T-cell (primary cell): ENCODE measurements at regions not wholly inside any gene's neighbourhood (a gene's known extent, or its start where the extent isn't known, plus 50 kb on each side); places are given as distances from the start of the nearest gene placed in this dataset.

Source experiments
- ATAC-seq, 4 experiments: fragments of 200-7000 bp in 3 of 4; fragments of 150-1000 bp in 1 of 4; cut with Tn5 transposase; replicated peaks in 1 of 4; 1 replicate in 3 of 4; 2 replicates in 1 of 4; pipeline ENCODE4 v1.10.0; 2021; ENCODE audit warnings: moderate library complexity in 3 of 4, mild to moderate bottlenecking in 2 of 4, moderate number of reproducible peaks in 1 of 4
- CTCF ChIA-PET, 2 donors: fragments of 300-600 bp; sonication (Branson Sonifier 250); formaldehyde crosslinking; loops; one replicate each; lab custom pipeline; 2022; ENCODE audit warnings: antibody characterized with exemption in 2 of 2; lab: Charles Lee
- POLR2A ChIA-PET, 2 donors: fragments of 300-600 bp; sonication (Branson Sonifier 250); formaldehyde crosslinking; loops; one replicate each; lab custom pipeline; 2022; ENCODE audit warnings: antibody characterized with exemption in 2 of 2; lab: Charles Lee
- DNase-seq, 35 experiments: peaks; one replicate each; pipeline versions ENCODE4 v3.0.0 to v3.0.0-alpha.2; 2013 to 2023
- H3K27ac ChIP-seq: one replicate; pipeline ENCODE4 v1.5.1; 2013; ENCODE audit warnings: low read length
- H3K27me3 ChIP-seq, 2 experiments: replicated peaks in 1 of 2; 1 replicate in 1 of 2; 2 replicates in 1 of 2; pipeline versions ENCODE4 v1.6.1 to v1.7.0; 2013; ENCODE audit warnings: low read length in 1 of 2, mixed read lengths in 1 of 2; ENCODE audit not compliant: control insufficient read depth in 2 of 2, insufficient read depth in 2 of 2; ENCODE audit errors: extremely low read depth in 1 of 2
- H3K36me3 ChIP-seq, 2 donors: 1 replicate in 1 of 2; 2 replicates in 1 of 2; pipeline versions ENCODE4 v1.6.1 to v1.7.0; 2013; ENCODE audit warnings: low read length in 1 of 2; ENCODE audit not compliant: control insufficient read depth in 2 of 2, insufficient read depth in 1 of 2; ENCODE audit errors: extremely low read depth in 1 of 2
- H3K4me1 ChIP-seq, 2 experiments: 1 replicate in 1 of 2; 2 replicates in 1 of 2; pipeline versions ENCODE4 v1.6.1 to v1.7.0; 2013; ENCODE audit warnings: low read length in 2 of 2, mixed read lengths in 1 of 2; ENCODE audit not compliant: insufficient read depth in 2 of 2, control insufficient read depth in 1 of 2; ENCODE audit errors: extremely low read depth in 1 of 2
- H3K4me3 ChIP-seq, 2 donors: 1 replicate in 1 of 2; 2 replicates in 1 of 2; pipeline versions ENCODE4 v1.5.1 to v1.7.0; 2013; ENCODE audit warnings: mild to moderate bottlenecking in 2 of 2, low read length in 1 of 2, moderate library complexity in 1 of 2; ENCODE audit not compliant: control insufficient read depth in 1 of 2; ENCODE audit errors: extremely low read depth in 1 of 2
- H3K9me3 ChIP-seq: 2 replicates; pipeline ENCODE4 v1.7.0; 2013
- H3K27ac Mint-ChIP-seq, 2 donors: one replicate each; pipeline ENCODE4 v1.8.0; 2020 to 2021; ENCODE audit warnings: mild to moderate bottlenecking in 2 of 2, mixed read lengths in 2 of 2
- H3K27me3 Mint-ChIP-seq, 2 donors: one replicate each; pipeline ENCODE4 v1.8.0; 2021 to 2022; ENCODE audit warnings: mixed read lengths in 2 of 2
- H3K36me3 Mint-ChIP-seq: one replicate; pipeline ENCODE4 v1.8.0; 2021; ENCODE audit warnings: mixed read lengths
- H3K4me1 Mint-ChIP-seq, 3 donors: one replicate each; pipeline ENCODE4 v1.8.0; 2020 to 2022; ENCODE audit warnings: mixed read lengths in 3 of 3, mild to moderate bottlenecking in 1 of 3
- H3K4me3 Mint-ChIP-seq, 3 donors: one replicate each; pipeline ENCODE4 v1.8.0; 2020 to 2022; ENCODE audit warnings: mild to moderate bottlenecking in 3 of 3, mixed read lengths in 3 of 3, moderate library complexity in 3 of 3
- H3K9me3 Mint-ChIP-seq, 3 donors: one replicate each; pipeline ENCODE4 v1.8.0; 2020 to 2022; ENCODE audit warnings: mixed read lengths in 3 of 3
- WGBS: methylation state at CpG from one replicate; pipeline ENCODE4 v1.1.5; 2013; ENCODE audit warnings: missing lambda C conversion rate; ENCODE audit not compliant: insufficient coverage; 5-methylcytosine and 5-hydroxymethylcytosine counted together

GRCh38 chr7:33762911-33763306, 142.4 kb upstream of the BMPER start:
- no CpG with 5 or more reads among the region's 3 CpGs for WGBS
- CTCF ChIA-PET: no interaction called here
- no peaks in the 10 kb centered on the region for H3K4me1 Mint-ChIP-seq
- no peaks in the 10 kb centered on the region for H3K36me3 Mint-ChIP-seq
- H3K27me3 Mint-ChIP-seq: no peaks in the 10 kb centered on the region
- no peak for ATAC-seq
- no peak overlapping the region for H3K4me3 ChIP-seq
- no peaks in the 10 kb centered on the region for H3K9me3 ChIP-seq
- DNase-seq: no peak
- POLR2A ChIA-PET: no interaction called here
- H3K4me3 Mint-ChIP-seq: no peak overlapping the region
- H3K27ac Mint-ChIP-seq: no peak overlapping the region
- no peaks in the 10 kb centered on the region for H3K27me3 ChIP-seq
- H3K36me3 ChIP-seq: no peaks in the 10 kb centered on the region
- no peaks in the 10 kb centered on the region for H3K4me1 ChIP-seq
- H3K9me3 Mint-ChIP-seq: no peaks in the 10 kb centered on the region
- no peak overlapping the region for H3K27ac ChIP-seq

GRCh38 chr7:33764752-33765451, 140.4 kb upstream of the BMPER start:
- no peaks in the 10 kb centered on the region for H3K27me3 Mint-ChIP-seq
- H3K9me3 Mint-ChIP-seq: no peaks in the 10 kb centered on the region
- POLR2A ChIA-PET: no interaction called here

GRCh38 chr7:33766405-33766804, 138.9 kb upstream of the BMPER start:
- ChIA-PET POLR2A (no interaction called here), CTCF (interaction anchor here in 1 of 2 donors (0.6 kb wide), 1 partner anchor 67 kb away, joined by 3 read pairs; no protein-coding TSS in a partner anchor)
- DNase-seq: no peak
- no peak overlapping the region for H3K27ac ChIP-seq
- WGBS: no CpG with 5 or more reads among the region's 1 CpG
- H3K9me3 Mint-ChIP-seq: no peaks in the 10 kb centered on the region
- no peak for ATAC-seq
- no peaks in the 10 kb centered on the region for H3K4me1 Mint-ChIP-seq
- no peak overlapping the region for H3K4me3 ChIP-seq
- no peak overlapping the region for H3K4me3 Mint-ChIP-seq
- no peaks in the 10 kb centered on the region for H3K9me3 ChIP-seq
- H3K27me3 Mint-ChIP-seq: no peaks in the 10 kb centered on the region
- H3K4me1 ChIP-seq: no peaks in the 10 kb centered on the region
- no peaks in the 10 kb centered on the region for H3K36me3 ChIP-seq
- no peaks in the 10 kb centered on the region for H3K36me3 Mint-ChIP-seq
- no peak overlapping the region for H3K27ac Mint-ChIP-seq
- H3K27me3 ChIP-seq: no peaks in the 10 kb centered on the region

More at GRCh38 chr7:33764752-33765451, 140.4 kb upstream of the BMPER start:
- Mint-ChIP-seq H3K4me1 (no peaks in the 10 kb centered on the region), H3K4me3 (no peak overlapping the region), H3K36me3 (no peaks in the 10 kb centered on the region), H3K27ac (no peak overlapping the region)
- Histone ChIP-seq H3K4me1 (no peaks in the 10 kb centered on the region), H3K4me3 (no peak overlapping the region), H3K27me3 (no peaks in the 10 kb centered on the region), H3K27ac (no peak overlapping the region), H3K36me3 (no peaks in the 10 kb centered on the region), H3K9me3 (no peaks in the 10 kb centered on the region)
- ATAC-seq (no peak), DNase-seq (no peak)
- CTCF ChIA-PET: no interaction called here
- 98% methylated on average over 4 of the region's 7 CpGs for WGBS

GRCh38 chr7:33769930-33770329, 135.4 kb upstream of the BMPER start:
- H3K4me1 ChIP-seq: no peaks in the 10 kb centered on the region
- no peaks in the 10 kb centered on the region for H3K4me1 Mint-ChIP-seq
- no CpG with 5 or more reads among the region's 1 CpG for WGBS
- ChIA-PET CTCF (no interaction called here), POLR2A (no interaction called here)
- H3K4me3 ChIP-seq: no peak overlapping the region
- H3K27me3 ChIP-seq: no peaks in the 10 kb centered on the region
- H3K4me3 Mint-ChIP-seq: no peak overlapping the region
- DNase-seq (no peak), ATAC-seq (no peak)
- no peaks in the 10 kb centered on the region for H3K27me3 Mint-ChIP-seq
- no peaks in the 10 kb centered on the region for H3K36me3 ChIP-seq
- no peaks in the 10 kb centered on the region for H3K9me3 Mint-ChIP-seq
- H3K9me3 ChIP-seq: no peaks in the 10 kb centered on the region
- no peak overlapping the region for H3K27ac ChIP-seq
- no peak overlapping the region for H3K27ac Mint-ChIP-seq
- H3K36me3 Mint-ChIP-seq: no peaks in the 10 kb centered on the region

GRCh38 chr7:33770576-33770975, 134.8 kb upstream of the BMPER start:
- DNase-seq (no peak), ATAC-seq (no peak)
- CTCF ChIA-PET: no interaction called here
- Mint-ChIP-seq H3K36me3 (no peaks in the 10 kb centered on the region), H3K27me3 (no peaks in the 10 kb centered on the region), H3K27ac (no peak overlapping the region), H3K9me3 (no peaks in the 10 kb centered on the region), H3K4me1 (no peaks in the 10 kb centered on the region), H3K4me3 (no peak overlapping the region)
- POLR2A ChIA-PET: no interaction called here
- Histone ChIP-seq H3K4me1 (no peaks in the 10 kb centered on the region), H3K27me3 (no peaks in the 10 kb centered on the region), H3K27ac (no peak overlapping the region), H3K4me3 (no peak overlapping the region), H3K36me3 (no peaks in the 10 kb centered on the region), H3K9me3 (no peaks in the 10 kb centered on the region)
- WGBS: no CpG with 5 or more reads among the region's 4 CpGs

GRCh38 chr7:33771422-33771821, 133.9 kb upstream of the BMPER start:
- no peaks in the 10 kb centered on the region for H3K4me1 Mint-ChIP-seq
- no peak for ATAC-seq
- H3K4me3 Mint-ChIP-seq: no peak overlapping the region
- H3K4me1 ChIP-seq: no peaks in the 10 kb centered on the region
- no peaks in the 10 kb centered on the region for H3K9me3 Mint-ChIP-seq
- H3K27ac Mint-ChIP-seq: no peak overlapping the region
- no peaks in the 10 kb centered on the region for H3K36me3 Mint-ChIP-seq
- no peaks in the 10 kb centered on the region for H3K36me3 ChIP-seq
- no peak overlapping the region for H3K4me3 ChIP-seq
- no peak for DNase-seq
- no CpG with 5 or more reads among the region's 3 CpGs for WGBS
- POLR2A ChIA-PET: interaction anchor here in 1 of 2 donors (0.6 kb wide), 1 partner anchor 1886 kb away, joined by 3 read pairs; no protein-coding TSS in a partner anchor
- no peak overlapping the region for H3K27ac ChIP-seq
- CTCF ChIA-PET: no interaction called here
- H3K9me3 ChIP-seq: no peaks in the 10 kb centered on the region
- H3K27me3 Mint-ChIP-seq: no peaks in the 10 kb centered on the region
- no peaks in the 10 kb centered on the region for H3K27me3 ChIP-seq

- no peaks in the 10 kb centered on the region for H3K9me3 ChIP-seq
- no peaks in the 10 kb centered on the region for H3K4me1 ChIP-seq
- Mint-ChIP-seq H3K4me3 (no peak overlapping the region), H3K9me3 (no peaks in the 10 kb centered on the region), H3K27ac (no peak overlapping the region), H3K36me3 (no peaks in the 10 kb centered on the region), H3K4me1 (no peaks in the 10 kb centered on the region), H3K27me3 (no peaks in the 10 kb centered on the region)
- H3K27me3 ChIP-seq: no peaks in the 10 kb centered on the region
- no peak overlapping the region for H3K4me3 ChIP-seq
- H3K27ac ChIP-seq: no peak overlapping the region
- DNase-seq (no peak), ATAC-seq (no peak)
- no peaks in the 10 kb centered on the region for H3K36me3 ChIP-seq
- ChIA-PET POLR2A (no interaction called here), CTCF (no interaction called here)
These were observed 132.3 kb upstream of the BMPER start for GRCh38 chr7:33773053-33773452.
